ENCODE measurements at regions not wholly inside any gene's neighbourhood (a gene's known extent, or its start where the extent isn't known, plus 50 kb on each side); places are given as distances from the start of the nearest gene placed in this dataset.

GRCh38 chr4:104901961-104902605 is 244.6 kb upstream of the TET2 start:
- DNase-seq: no peak

- no peak for DNase-seq
Observed at GRCh38 chr4:104905065-104905464, 241.6 kb upstream of the TET2 start.

GRCh38 chr4:104905546-104905945 is 241.1 kb upstream of the TET2 start:
- DNase-seq: no peak

- DNase-seq: no peak
Observed at GRCh38 chr4:104906276-104906675, 240.4 kb upstream of the TET2 start.

GRCh38 chr4:104907074-104907649 is 239.5 kb upstream of the TET2 start:
- no peak for DNase-seq

GRCh38 chr4:104907991-104908390 is 238.7 kb upstream of the TET2 start:
- DNase-seq: no peak

- DNase-seq: no peak
Observed at GRCh38 chr4:104909376-104909775, 237.3 kb upstream of the TET2 start.

- DNase-seq: no peak
Observed at GRCh38 chr4:104912518-104912917, 234.2 kb upstream of the TET2 start.

GRCh38 chr4:104915373-104915772 is 231.3 kb upstream of the TET2 start:
- DNase-seq: no peak

GRCh38 chr4:104915864-104916263 is 230.8 kb upstream of the TET2 start:
- no peak for DNase-seq

- no peak for DNase-seq
Observed at GRCh38 chr4:104919406-104919805, 227.3 kb upstream of the TET2 start.

- DNase-seq: no peak
Observed at GRCh38 chr4:104930298-104930697, 216.4 kb upstream of the TET2 start.

GRCh38 chr4:104930745-104931736 is 215.6 kb upstream of the TET2 start:
- peak; percentile 13 for DNase-seq

GRCh38 chr4:104938624-104939023 is 208.1 kb upstream of the TET2 start:
- DNase-seq: no peak

- no peak for DNase-seq
Observed at GRCh38 chr4:104940927-104941326, 205.7 kb upstream of the TET2 start.

GRCh38 chr4:104941661-104942062 is 205.0 kb upstream of the TET2 start:
- DNase-seq: no peak

GRCh38 chr4:104942990-104943743 is 203.5 kb upstream of the TET2 start:
- DNase-seq: no peak

- DNase-seq: no peak
Observed at GRCh38 chr4:104944596-104944995, 202.1 kb upstream of the TET2 start.

- no peak for DNase-seq
Observed at GRCh38 chr4:104964410-104965175, 182.1 kb upstream of the TET2 start.

- no peak for DNase-seq
Observed at GRCh38 chr4:104966349-104967033, 180.2 kb upstream of the TET2 start.

- DNase-seq: no peak
Observed at GRCh38 chr4:104967034-104967401, 179.7 kb upstream of the TET2 start.

Measured in fibroblast of skin of right quadriceps (primary cell).